GM23248 (cell line): ENCODE measurements at regions not wholly inside any gene's neighbourhood (a gene's known extent, or its start where the extent isn't known, plus 50 kb on each side); places are given as distances from the start of the nearest gene placed in this dataset.

ENCODE experiments used
- EZH2 ChIP-seq: fragments of 200-600 bp; sonication (generic); IDR thresholded peaks from 2 replicates; pipeline ENCODE4 v1.6.1; 2018; ENCODE audit warnings: antibody characterized with exemption, mild to moderate bottlenecking; ENCODE audit not compliant: insufficient read depth, poor library complexity, severe bottlenecking
- EZH2phosphoT487 ChIP-seq: fragments of 200-600 bp; sonication (generic); IDR thresholded peaks from 2 replicates; pipeline ENCODE4 v1.6.1; 2018; ENCODE audit warnings: antibody characterized with exemption, moderate library complexity, mild to moderate bottlenecking, low read depth; ENCODE audit not compliant: insufficient read depth

- TF ChIP-seq EZH2: no peak
- TF ChIP-seq EZH2phosphoT487: no peak
These were observed 121.6 kb downstream of the NTMT2 start for GRCh38 chr1:170267317-170267716.
